Ascending aorta (tissue), 2 donors: ENCODE measurements at regions not wholly inside any gene's neighbourhood (a gene's known extent, or its start where the extent isn't known, plus 50 kb on each side); places are given as distances from the start of the nearest gene placed in this dataset.
"Not testable (repeated sequence)": the region's sequence is repeated elsewhere in the genome, so short reads cannot be mapped to it uniquely, and the experiment has no call there.

Experiments used
- DNase-seq, 2 donors: peaks; one replicate each; pipeline ENCODE4 v3.0.0-alpha.2; 2019; ENCODE audit warnings: low spot score in 2 of 2
- H3K27ac ChIP-seq, 2 donors: fragments of 200-600 bp; sonication (generic); one replicate each; pipeline ENCODE4 v1.5.1; 2016 to 2017; ENCODE audit warnings: mild to moderate bottlenecking in 1 of 2
- H3K27me3 ChIP-seq: fragments of 200-600 bp; sonication (generic); one replicate; pipeline ENCODE4 v1.5.1; 2017
- H3K36me3 ChIP-seq, 2 donors: fragments of 200-600 bp; sonication (generic); one replicate each; pipeline ENCODE4 v1.5.1; 2016
- H3K4me1 ChIP-seq, 2 donors: fragments of 200-600 bp; sonication (generic); one replicate each; pipeline ENCODE4 v1.5.1; 2016 to 2017; ENCODE audit warnings: mild to moderate bottlenecking in 1 of 2
- H3K4me3 ChIP-seq, 2 donors: fragments of 200-600 bp; sonication (generic); one replicate each; pipeline ENCODE4 v1.5.1; 2016 to 2017; ENCODE audit warnings: mild to moderate bottlenecking in 1 of 2
- H3K9me3 ChIP-seq, 2 donors: fragments of 200-600 bp; sonication (generic); one replicate each; pipeline ENCODE4 v1.5.1; 2016
- intact Hi-C: fragments of 100-400 bp; cut with DNase I; formaldehyde crosslinking; loops from one replicate; pipeline ENCODE4 v1.15.1; 2023
- TF ChIP-seq, protein P1 (sequence below), 3 experiments: fragments of 200-600 bp in 2 of 3; fragments of 450-650 bp in 1 of 3; sonication (generic) in 2 of 3; IDR thresholded peaks; one replicate each; pipeline ENCODE4 v1.5.1; 2016 to 2019; ENCODE audit warnings: antibody characterized with exemption in 3 of 3, mild to moderate bottlenecking in 1 of 3, moderate library complexity in 1 of 3

DNA sequence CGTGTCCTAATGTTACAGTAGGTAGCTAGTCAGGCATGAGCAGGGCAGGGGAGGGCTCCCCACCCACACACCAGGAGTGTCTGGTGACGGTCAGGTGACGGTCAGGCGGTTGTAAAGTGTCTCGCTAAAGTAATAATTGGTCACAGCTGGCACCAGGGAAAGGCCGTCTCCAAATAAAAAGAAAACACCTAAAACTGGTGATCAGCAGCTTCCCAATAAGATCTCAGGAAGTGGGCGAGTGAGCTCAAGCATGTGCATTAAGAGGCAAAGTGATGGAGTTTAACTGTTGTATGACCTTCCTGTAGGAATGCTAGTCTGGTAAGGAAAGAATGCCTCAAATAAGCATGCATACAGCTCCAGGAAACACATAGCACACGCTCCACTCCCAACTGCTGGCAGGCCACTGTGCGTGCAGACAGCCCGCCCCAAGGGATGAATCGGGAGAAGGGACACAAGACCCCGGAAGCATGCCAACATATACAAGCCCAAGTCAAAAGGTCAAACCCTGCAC is 177.1 kb downstream of the RNF144A start:
- Histone ChIP-seq H3K27me3 (no peaks in the 10 kb centered on the region), H3K4me3 (no peak overlapping the region), H3K9me3 (no peaks in the 10 kb centered on the region), H3K36me3 (no peaks in the 10 kb centered on the region), H3K27ac (no peak overlapping the region), H3K4me1 (peaks cover 0 to 8% of the 10 kb centered on the region in 2 donors)
- DNase-seq = no peak
- intact Hi-C loops = no loop called here
- TF ChIP-seq, protein P1, sequence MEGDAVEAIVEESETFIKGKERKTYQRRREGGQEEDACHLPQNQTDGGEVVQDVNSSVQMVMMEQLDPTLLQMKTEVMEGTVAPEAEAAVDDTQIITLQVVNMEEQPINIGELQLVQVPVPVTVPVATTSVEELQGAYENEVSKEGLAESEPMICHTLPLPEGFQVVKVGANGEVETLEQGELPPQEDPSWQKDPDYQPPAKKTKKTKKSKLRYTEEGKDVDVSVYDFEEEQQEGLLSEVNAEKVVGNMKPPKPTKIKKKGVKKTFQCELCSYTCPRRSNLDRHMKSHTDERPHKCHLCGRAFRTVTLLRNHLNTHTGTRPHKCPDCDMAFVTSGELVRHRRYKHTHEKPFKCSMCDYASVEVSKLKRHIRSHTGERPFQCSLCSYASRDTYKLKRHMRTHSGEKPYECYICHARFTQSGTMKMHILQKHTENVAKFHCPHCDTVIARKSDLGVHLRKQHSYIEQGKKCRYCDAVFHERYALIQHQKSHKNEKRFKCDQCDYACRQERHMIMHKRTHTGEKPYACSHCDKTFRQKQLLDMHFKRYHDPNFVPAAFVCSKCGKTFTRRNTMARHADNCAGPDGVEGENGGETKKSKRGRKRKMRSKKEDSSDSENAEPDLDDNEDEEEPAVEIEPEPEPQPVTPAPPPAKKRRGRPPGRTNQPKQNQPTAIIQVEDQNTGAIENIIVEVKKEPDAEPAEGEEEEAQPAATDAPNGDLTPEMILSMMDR (IDR thresholded peaks at IDR 0.05) = no peak

DNA sequence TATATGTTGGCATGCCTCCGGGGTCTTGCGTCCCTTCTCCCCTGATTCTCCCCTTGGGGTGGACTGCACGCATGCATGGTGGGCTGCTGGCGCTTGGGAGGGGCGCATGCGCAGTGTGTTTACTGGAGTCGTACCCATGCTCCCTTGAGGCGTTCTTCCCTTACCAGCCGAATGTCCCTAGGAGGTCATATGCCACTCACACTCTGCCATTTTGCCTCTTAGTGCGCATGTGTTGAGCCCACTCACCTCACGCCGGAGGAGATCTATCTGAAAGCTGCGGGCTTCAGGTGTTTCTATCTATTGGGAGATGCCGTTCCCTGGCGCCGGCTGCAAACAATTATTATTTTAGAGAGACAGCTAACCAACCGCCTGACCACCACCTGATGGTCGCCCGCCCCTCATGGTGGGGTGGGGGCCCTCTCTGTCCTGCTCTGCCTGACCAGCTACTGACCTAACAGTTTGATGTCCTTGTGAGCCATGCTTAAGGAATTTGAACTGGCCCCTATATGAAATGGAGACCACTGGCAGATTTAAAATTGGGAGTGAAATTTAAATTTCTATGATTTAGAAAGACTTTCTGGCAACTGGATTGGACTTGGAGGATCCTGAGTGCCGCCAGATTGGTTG is 179.6 kb downstream of the RNF144A start:
- H3K36me3 ChIP-seq = no peaks in the 10 kb centered on the region
- no peak for DNase-seq
- no peaks in the 10 kb centered on the region for H3K9me3 ChIP-seq
- peak overlapping the region; percentile 33 to 35 for H3K4me3 ChIP-seq
- TF ChIP-seq, protein P1 (IDR thresholded peaks at IDR 0.05) = no peak
- H3K27ac ChIP-seq = no peak overlapping the region
- H3K4me1 ChIP-seq = peaks cover 0 to 8% of the 10 kb centered on the region in 2 donors
- intact Hi-C loops = no loop called here
- H3K27me3 ChIP-seq = no peaks in the 10 kb centered on the region

DNA sequence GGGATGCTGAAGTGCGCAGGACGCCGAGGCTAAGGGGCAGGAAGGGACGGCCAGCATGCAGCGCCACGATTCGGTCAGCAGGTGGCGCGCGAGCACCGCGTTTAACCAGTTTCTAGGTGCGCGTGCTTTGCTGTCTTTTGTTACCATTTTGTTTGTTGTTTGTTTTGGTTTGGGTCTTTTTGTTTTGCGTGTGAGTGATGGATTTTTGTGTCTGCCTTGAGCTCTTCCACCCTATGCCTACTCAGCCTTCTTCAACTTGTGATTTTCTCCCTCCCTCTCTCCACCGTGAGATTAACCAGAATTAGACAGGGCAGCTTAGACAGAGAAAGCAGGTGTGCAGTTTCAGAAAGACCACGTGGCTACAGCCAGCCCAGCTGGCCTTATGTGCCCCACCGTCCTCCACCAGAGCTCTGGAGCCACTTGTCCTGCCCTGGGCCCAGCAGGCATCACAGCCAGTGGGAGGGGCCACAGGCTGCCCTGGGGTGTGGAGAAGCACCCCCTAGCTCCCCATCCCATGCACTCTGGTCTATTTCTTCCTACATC is 180.2 kb downstream of the RNF144A start:
- Histone ChIP-seq H3K27me3 (no peaks in the 10 kb centered on the region), H3K4me1 (peaks cover 0 to 8% of the 10 kb centered on the region in 2 donors), H3K27ac (no peak overlapping the region), H3K9me3 (no peaks in the 10 kb centered on the region), H3K4me3 (peak overlapping the region; percentile 33 to 35), H3K36me3 (no peaks in the 10 kb centered on the region)
- DNase-seq = peak in 1 of 2 donors; percentile 83
- intact Hi-C loops = no loop called here
- TF ChIP-seq, protein P1 (IDR thresholded peaks at IDR 0.05) = peak; percentile 74 to 99 (median 99)

DNA sequence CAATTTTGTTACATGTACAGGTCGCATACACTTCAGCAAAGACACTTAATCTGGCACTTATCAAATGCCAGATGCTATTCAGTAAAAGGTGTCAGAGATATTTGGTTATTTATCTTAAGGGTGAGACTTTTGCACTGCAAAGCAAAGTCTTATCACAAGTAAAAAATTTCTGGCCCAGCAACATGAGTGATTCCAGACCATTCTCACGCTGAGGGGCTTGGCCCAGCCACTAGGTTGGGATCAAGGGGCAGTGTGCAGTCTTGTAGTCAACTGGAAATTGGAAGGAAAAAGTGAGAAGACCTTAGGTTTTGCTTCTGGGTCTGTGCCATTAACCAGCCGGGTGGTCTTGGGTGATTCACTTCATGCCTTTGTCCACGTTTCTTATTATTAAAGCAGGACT is 181.6 kb downstream of the RNF144A start:
- TF ChIP-seq, protein P1 (IDR thresholded peaks at IDR 0.05) = no peak
- no peak for DNase-seq
- H3K4me3 ChIP-seq = no peak overlapping the region
- H3K36me3 ChIP-seq = no peaks in the 10 kb centered on the region
- no peaks in the 10 kb centered on the region for H3K27me3 ChIP-seq
- no peak overlapping the region for H3K27ac ChIP-seq
- H3K4me1 ChIP-seq = peaks cover 0 to 8% of the 10 kb centered on the region in 2 donors
- no peaks in the 10 kb centered on the region for H3K9me3 ChIP-seq
- intact Hi-C loops = no loop called here

DNA sequence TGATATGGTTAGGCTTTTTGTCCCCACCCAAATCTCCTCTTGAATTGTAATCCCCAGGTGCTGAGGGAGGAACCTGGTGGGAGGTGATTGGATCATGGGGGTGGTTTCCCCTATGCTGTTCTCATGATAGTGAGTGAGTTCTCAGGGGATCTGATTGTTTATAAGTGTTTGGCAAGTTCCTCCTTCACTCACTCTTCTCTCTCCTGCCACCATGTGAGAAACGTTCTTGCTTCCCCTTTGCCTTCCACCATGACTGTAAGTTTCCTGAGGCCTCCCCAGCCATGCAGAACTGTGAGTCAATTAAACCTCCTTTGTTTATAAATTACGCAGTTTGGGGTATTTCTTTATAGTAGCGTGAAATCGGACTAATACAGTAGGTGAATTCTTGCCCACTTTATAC is 182.5 kb downstream of the RNF144A start:
- DNase-seq, H3K9me3 ChIP-seq, H3K27me3 ChIP-seq, H3K36me3 ChIP-seq, H3K4me1 ChIP-seq, intact Hi-C loops, H3K27ac ChIP-seq, H3K4me3 ChIP-seq: not testable (repeated sequence)

DNA sequence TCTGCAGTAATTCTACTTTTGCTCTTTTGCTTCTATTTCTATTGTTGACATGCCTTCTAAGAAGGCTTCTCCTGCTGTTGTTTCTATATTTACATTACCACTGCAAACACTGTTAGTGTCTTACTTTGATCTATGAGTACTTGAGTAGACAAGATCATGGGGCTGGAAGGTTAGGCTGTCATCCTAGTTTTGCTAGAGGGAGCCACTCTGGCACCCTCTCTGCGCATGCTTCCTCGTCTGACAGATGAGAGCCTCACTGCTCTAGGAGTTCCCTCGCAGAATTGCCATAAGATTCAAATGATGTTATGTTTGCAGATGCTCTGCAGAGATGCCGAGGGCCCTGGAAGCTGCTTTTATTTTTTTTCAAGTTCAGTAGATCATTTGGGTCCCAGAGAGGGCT is 185.6 kb downstream of the RNF144A start:
- Histone ChIP-seq H3K27me3 (no peaks in the 10 kb centered on the region), H3K9me3 (no peaks in the 10 kb centered on the region), H3K36me3 (no peaks in the 10 kb centered on the region), H3K4me1 (no peaks in the 10 kb centered on the region), H3K27ac (no peak overlapping the region), H3K4me3 (no peak overlapping the region)
- intact Hi-C loops = no loop called here
- no peak for DNase-seq
- TF ChIP-seq, protein P1 (IDR thresholded peaks at IDR 0.05) = no peak
